ENCODE measurements at regions not wholly inside any gene's neighbourhood (a gene's known extent, or its start where the extent isn't known, plus 50 kb on each side); places are given as distances from the start of the nearest gene placed in this dataset.
A peak's percentile ranks its signal among the peaks of the same experiment; 100 is the strongest.
"Not testable (repeated sequence)": the region's sequence is repeated elsewhere in the genome, so short reads cannot be mapped to it uniquely, and the experiment has no call there.

GRCh38 chr2:182634386-182634785, 81.7 kb upstream of the DNAJC10 start:
- FAIRE-seq (no peak), DNase-seq (ENCODE audit: low spot score) (no peak)

DNA sequence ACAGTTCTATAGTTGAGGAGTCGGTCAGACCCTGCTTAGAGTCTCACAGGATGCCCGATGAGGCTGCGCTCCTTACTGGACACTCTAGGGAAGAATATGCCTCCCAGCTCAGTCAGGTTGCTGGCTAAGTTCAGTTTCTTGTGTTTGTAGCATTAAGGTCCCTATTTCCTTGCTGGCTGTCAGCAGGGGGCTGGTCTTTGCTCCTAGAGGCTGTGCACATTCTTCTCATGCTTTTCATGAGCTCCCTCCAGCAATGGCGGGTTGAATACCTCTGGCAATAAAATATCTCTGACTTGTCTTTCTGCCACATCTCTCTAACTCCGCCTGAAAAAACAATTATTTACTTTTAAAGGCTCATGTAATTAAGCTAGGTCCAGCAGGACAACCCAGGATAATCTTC, 79.4 kb upstream of the DNAJC10 start:
- DNase-seq (ENCODE audit: low spot score) (no peak), FAIRE-seq (no peak)

DNA sequence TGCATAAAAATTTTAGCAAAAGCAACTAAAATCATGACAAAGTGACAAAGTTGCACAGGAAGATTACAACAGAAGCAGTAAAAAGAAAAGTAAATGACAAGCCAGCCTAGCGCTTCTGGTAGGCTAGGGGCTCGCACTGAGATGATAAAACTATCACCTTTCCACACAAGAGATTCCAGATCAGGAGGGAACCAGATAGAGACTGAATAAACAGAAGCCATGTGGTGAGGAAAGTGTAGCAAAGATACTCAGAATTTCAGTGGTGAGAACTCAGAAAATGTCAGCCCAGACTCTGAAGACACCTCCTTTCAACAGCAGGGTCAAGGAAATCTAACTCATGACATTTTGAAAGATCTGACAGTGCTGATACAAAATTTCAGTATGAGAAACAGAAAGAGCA, 77.4 kb upstream of the DNAJC10 start:
- DNase-seq (ENCODE audit: low spot score), result no peak
- FAIRE-seq, result no peak

DNA sequence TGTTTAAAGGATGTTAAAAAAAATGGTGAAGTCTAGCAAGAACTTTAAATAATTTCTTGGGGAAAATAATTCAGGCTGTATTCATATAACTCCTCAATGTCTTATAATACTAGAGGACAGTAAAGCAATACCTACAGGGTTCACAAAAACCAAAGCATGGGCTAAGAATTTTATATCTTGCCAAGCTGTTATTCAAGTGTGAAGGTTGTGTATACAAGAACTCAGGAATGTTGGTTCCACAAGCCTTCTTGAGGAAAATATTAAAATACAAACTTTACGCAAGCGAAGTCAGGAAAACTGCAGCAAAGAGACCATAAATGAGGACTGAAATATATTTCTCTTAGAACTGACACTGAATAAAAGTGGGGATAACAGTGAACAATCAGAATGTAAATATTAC, 76.1 kb upstream of the DNAJC10 start:
- DNase-seq (ENCODE audit: low spot score), result no peak
- FAIRE-seq, result no peak

- peak; percentile 26 for DNase-seq (ENCODE audit: low spot score)
- no peak for FAIRE-seq
Measured at GRCh38 chr2:182642328-182642727, 73.7 kb upstream of the DNAJC10 start.

DNA sequence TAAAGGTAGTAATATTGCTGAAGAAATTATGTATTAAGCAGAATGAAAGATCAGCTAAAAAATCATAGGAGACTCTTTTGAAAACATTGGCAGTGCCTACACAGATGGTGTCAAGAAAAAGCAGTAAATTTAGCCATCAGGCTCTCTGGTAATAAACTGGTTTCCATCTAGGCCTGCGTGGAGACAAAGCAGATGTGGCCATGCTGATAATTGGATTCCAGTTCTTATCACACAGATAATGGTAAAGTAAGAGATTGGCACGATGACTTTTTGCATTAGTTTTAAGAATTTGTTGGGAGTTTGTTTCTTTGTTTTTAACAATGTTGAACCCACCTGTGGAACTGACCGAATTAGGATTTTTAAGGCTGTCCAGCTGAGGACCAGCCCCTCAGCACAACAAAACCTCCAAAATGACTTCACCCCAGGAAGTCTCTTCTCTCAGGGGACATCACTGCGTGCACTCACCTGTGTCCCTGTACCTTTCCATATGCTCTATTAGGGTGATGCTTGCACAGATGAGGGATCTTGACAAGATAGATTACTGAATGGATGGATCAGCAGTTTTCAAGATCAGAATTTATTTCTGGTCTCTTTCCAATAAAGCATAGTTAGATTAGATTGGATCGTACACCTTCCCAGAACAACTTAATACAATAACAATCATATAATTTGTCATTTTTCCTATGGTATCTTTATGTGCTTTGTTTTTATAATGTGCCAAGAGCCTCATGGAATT, 69.1 kb upstream of the DNAJC10 start:
- FAIRE-seq (no peak), DNase-seq (ENCODE audit: low spot score) (no peak)

- FAIRE-seq (no peak), DNase-seq (ENCODE audit: low spot score) (no peak)
Measured at GRCh38 chr2:182647499-182647787, 68.6 kb upstream of the DNAJC10 start.

- FAIRE-seq, result no peak
- peak; percentile 43 for DNase-seq (ENCODE audit: low spot score)
Measured at GRCh38 chr2:182649316-182649715, 66.7 kb upstream of the DNAJC10 start.

GRCh38 chr2:182650704-182651103, 65.4 kb upstream of the DNAJC10 start:
- FAIRE-seq (no peak), DNase-seq (ENCODE audit: low spot score) (peak; percentile 8)

GRCh38 chr2:182652326-182652725, 63.7 kb upstream of the DNAJC10 start:
- DNase-seq (ENCODE audit: low spot score) (no peak), FAIRE-seq (no peak)

DNA sequence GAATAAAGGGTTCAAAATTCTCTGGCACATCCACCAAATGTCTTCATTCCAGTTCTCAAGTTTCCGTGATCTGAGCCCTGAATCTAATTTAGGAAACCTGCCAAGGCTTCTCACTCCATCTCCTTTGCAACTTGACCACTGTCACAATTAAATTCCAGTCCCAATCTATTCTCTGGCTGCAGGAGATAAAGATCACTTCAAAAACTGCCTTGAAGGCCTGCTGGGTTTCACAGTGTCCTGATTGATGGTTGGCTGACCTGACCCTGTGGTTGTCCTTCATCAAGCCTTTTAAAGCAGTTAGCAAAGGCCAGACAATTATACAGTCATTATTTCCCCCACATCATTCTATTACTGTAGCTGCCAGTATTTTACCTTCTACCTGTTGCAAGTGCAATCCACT, 60.3 kb upstream of the DNAJC10 start:
- no peak for FAIRE-seq
- DNase-seq (ENCODE audit: low spot score), result no peak

DNA sequence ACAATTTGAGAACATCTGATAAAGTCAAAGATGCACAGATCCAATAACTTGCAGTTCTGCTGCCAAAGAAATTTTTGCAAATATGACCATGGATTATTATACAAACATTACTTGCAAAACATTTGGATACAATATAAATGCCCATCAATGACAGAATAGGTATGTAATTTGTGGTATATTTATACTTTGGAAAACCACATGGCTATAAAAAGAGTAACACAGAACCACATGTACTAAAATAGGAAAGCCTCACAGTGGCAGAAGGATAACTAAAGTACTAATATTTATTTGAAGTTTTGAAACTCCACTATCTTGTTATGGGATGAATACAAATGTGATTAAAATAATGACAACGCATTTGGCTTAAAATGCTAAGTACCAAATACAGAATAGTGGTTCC, 51.8 kb upstream of the DNAJC10 start:
- no peak for DNase-seq (ENCODE audit: low spot score)

DNA sequence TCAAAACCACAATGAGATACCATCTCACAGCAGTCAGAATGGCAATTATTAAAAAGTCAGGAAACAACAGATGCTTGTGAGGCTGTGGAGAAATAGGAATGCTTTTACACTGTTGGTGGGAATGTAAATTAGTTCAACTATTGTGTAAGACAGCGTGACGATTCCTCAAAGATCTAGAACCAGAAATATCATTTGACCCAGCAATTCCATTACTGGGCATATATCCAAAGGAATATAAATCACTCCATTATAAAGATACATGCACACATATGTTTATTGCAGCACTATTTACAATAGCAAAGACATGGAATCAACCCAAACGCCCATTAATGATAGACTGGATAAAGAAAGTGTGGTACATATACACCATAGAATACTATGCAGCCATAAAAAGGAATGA, 50.6 kb upstream of the DNAJC10 start:
- DNase-seq (ENCODE audit: low spot score); FAIRE-seq: not testable (repeated sequence)

More for the DNA sequence above, 51.8 kb upstream of the DNAJC10 start:
- no peak for FAIRE-seq

All from urothelium cell line (cell line).